Keratinocyte (primary cell): ENCODE measurements at regions not wholly inside any gene's neighbourhood (a gene's known extent, or its start where the extent isn't known, plus 50 kb on each side); places are given as distances from the start of the nearest gene placed in this dataset.

ENCODE experiments used
- CTCF ChIP-seq, 3 experiments: IDR thresholded peaks in 1 of 3; conservative IDR thresholded peaks in 1 of 3; optimal IDR thresholded peaks in 1 of 3; 2 replicates in 2 of 3; 3 replicates in 1 of 3; pipeline versions ENCODE3 to v1.5.1; 2011; ENCODE audit warnings: low read length in 3 of 3, mild to moderate bottlenecking in 3 of 3, moderate library complexity in 2 of 3, control low read depth in 1 of 3, inconsistent platforms in 1 of 3; ENCODE audit not compliant: insufficient read depth in 2 of 3; ENCODE audit errors: extremely low read depth in 1 of 3
- EZH2 ChIP-seq: IDR thresholded peaks from one replicate; pipeline ENCODE4 v1.6.1; 2012; ENCODE audit warnings: inconsistent platforms, mild to moderate bottlenecking, low read length, moderate library complexity

GRCh38 chr13:103164251-103164650, 98.0 kb upstream of the SLC10A2 start:
- TF ChIP-seq CTCF (optimal IDR thresholded peaks at IDR 0.05 in 1 of 3, IDR thresholded peaks at IDR 0.05 in 1 of 3, conservative IDR thresholded peaks at IDR 0.05 in 1 of 3; ENCODE audit: extremely low read depth in 1 of 3, insufficient read depth in 2 of 3, low read length in 3 of 3) (no peak), EZH2 (no peak)
